Astrocyte of the cerebellum (primary cell): ENCODE measurements at regions not wholly inside any gene's neighbourhood (a gene's known extent, or its start where the extent isn't known, plus 50 kb on each side); places are given as distances from the start of the nearest gene placed in this dataset.

Source experiments
- DNase-seq: peaks from one replicate; pipeline ENCODE4 v3.0.0-alpha.2; 2011; ENCODE audit warnings: low read depth
- H3K4me3 ChIP-seq: 2 replicates; pipeline ENCODE4 v1.5.1; 2011; ENCODE audit warnings: mild to moderate bottlenecking, low read depth, low read length, moderate library complexity
- in situ Hi-C: cut with HindIII; loops from 2 replicates; pipeline ENCODE4 v1.10.0; 2017; ENCODE audit warnings: low sequenced_read_pairs
- TF ChIP-seq, protein P1 (sequence below): IDR thresholded peaks from 2 replicates; pipeline ENCODE4 v1.5.1; 2012; ENCODE audit warnings: low read length, low read depth, moderate library complexity, mild to moderate bottlenecking; ENCODE audit errors: missing control alignments

DNA sequence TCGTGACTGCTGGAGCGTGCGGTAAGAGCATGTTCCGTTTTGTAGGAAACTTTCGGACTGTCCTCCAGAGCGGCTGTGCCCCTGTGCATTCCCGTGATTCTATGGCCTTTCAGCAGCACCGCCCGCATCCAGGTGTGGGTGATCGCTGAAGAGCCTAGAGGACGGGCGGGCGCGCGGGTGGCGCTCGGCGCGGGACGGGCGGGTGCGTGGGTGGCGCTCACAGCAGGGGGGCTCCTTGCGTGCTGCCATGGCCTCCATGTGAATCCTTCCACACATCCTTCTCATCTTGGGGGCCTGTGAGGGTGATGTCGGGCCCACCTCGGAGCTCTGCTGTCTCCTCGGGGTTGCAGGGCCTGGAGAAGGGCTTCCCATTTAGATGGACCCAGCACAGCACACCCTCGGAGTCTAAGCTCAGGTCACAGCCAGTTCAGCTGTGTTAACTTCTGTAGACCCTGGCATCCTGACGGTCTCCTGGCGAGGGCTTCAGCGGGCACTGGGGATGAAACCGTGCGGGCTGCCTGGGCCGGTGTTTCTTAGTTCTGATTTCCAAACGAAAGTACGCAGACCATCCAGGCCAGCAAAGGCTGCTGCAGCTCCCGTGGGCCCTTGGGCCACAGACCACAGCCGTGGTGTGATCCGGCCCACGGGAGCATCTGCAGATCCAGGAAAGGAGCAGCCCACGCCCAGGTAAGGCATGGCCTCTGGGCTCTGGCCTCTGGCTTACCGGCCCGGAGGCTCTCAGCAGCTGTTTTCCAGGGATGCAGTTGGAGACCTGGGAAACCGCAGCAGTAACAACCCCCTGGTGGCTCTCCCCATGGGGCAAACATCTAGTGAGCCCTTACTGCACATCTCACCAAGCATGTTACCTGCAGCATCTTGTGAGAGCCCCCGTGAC lies 339.4 kb downstream of the FOXL1 start:
- TF ChIP-seq, protein P1, sequence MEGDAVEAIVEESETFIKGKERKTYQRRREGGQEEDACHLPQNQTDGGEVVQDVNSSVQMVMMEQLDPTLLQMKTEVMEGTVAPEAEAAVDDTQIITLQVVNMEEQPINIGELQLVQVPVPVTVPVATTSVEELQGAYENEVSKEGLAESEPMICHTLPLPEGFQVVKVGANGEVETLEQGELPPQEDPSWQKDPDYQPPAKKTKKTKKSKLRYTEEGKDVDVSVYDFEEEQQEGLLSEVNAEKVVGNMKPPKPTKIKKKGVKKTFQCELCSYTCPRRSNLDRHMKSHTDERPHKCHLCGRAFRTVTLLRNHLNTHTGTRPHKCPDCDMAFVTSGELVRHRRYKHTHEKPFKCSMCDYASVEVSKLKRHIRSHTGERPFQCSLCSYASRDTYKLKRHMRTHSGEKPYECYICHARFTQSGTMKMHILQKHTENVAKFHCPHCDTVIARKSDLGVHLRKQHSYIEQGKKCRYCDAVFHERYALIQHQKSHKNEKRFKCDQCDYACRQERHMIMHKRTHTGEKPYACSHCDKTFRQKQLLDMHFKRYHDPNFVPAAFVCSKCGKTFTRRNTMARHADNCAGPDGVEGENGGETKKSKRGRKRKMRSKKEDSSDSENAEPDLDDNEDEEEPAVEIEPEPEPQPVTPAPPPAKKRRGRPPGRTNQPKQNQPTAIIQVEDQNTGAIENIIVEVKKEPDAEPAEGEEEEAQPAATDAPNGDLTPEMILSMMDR = no peak
- no peak for DNase-seq
- in situ Hi-C loops = no loop called here
- H3K4me3 ChIP-seq = no peak overlapping the region

DNA sequence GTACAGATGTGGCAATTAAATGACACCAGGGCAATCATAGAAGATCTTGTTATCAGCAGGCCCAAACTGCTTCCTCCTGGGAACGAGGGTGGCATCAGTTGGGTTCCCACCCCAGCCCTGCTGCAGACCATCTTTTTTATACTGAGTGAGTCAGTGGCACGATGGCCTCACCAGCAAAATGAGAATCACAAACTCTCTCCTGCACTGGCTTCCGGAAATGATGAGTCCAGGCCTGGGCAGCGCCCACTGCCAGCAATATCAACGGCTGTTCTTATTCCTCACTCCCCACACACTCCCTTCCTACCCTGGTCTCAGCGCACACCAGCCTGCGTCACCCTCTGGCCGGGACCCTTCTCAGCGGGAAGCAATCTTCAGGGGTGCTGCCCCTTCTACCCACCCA lies 340.3 kb downstream of the FOXL1 start:
- DNase-seq = no peak
- TF ChIP-seq, protein P1 = no peak
- no peak overlapping the region for H3K4me3 ChIP-seq
- in situ Hi-C loops = no loop called here

DNA sequence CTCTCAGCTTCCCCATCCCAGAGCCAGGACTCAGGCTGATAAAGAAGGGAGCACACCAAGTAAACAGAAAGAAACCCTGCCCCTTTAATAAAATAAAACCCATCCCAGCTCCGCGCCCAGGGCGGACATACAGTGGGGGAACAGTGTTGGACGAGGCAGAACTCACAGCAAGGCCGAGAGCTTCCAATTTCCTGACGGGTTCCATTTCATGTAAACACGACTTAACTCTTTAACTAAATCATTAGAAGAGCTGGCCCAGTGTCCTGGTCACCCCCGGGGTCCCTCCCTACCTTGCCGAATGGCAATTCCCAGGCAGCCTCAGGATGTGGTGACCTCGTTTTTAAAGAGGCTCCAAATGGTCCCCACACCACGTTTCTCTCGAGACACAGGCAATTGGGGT lies 340.7 kb downstream of the FOXL1 start:
- DNase-seq = no peak
- TF ChIP-seq, protein P1 = no peak
- in situ Hi-C loops = no loop called here
- H3K4me3 ChIP-seq = no peak overlapping the region

DNA sequence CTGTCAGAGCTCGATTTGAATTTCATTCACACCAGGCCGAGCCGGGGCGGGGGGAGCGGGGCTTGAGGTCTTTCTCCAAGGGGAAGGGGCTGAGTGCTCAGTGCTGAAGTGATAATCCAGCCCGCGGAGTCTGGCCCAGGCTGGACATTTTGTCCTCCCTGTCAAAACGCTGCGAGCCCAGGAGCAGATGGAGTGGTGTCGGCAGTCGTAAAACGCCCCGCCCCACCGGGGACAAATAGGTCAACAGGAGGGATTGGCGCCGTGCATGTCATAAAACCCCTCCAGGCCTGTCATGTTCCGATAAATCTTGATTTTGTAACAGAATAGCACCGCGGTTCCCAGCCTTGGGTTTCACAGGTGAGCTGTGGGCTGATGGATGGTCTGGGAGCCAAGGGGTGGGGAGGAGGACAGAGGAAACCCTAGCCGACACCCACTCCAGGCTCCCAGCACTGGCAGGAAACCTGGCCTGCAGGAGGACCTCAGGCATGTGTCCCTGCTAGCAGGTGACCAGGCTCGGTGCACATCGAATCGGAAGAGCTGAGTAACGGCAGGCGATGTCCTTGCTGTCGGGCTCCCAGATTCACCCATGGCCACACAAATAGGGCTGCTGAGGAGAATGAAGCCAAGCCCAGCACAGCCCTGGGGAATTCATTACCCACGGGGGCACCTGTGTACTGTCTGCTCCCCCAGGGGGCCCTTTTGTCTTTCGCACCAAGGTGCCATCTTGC lies 341.4 kb downstream of the FOXL1 start:
- no peak for DNase-seq
- TF ChIP-seq, protein P1 = no peak
- in situ Hi-C loops = no loop called here
- H3K4me3 ChIP-seq = no peak overlapping the region

DNA sequence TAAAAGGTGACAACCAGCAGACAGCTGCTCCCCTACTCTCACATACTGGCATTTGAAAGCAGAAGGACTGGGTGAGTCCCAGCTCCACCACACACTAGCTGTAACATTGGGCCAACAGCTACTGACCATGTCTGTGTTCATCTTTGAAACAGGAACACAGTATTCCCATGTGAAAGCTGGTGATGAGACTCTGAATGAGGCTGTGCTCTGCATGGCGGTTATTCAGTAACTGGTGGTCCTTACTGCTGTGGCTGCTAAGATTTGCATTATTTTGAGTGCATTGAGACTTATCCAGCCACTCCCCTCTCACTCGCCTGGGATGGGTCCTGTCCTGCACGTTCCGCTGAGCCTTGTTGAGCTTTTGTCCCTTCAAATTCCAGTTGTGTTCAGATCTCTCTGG lies 342.9 kb downstream of the FOXL1 start:
- H3K4me3 ChIP-seq = no peak overlapping the region
- DNase-seq = no peak
- TF ChIP-seq, protein P1 = no peak
- in situ Hi-C loops = no loop called here

DNA sequence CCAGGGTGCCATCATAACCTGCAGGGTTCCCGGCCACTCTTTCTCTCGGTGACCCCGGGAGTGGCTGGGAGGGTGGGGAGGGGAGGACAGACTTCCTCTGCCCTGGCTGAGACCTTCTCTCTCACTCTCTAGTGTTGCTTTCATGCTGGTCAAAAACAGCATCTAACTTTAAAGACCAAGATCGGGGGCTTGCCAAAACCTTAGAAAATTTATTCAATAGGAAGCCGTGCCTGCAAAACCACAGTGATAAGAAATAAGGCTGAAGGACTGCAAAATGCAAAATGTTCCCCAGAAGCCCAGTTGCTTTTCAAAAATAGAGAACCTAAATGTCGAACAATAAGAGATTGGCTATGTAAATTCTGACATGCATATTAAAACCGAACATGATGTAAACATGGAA lies 344.0 kb downstream of the FOXL1 start:
- TF ChIP-seq, protein P1 = no peak
- DNase-seq = no peak
- in situ Hi-C loops = no loop called here
- no peak overlapping the region for H3K4me3 ChIP-seq
